ENCODE measurements at regions not wholly inside any gene's neighbourhood (a gene's known extent, or its start where the extent isn't known, plus 50 kb on each side); places are given as distances from the start of the nearest gene placed in this dataset.

- TF ChIP-seq EZH2phosphoT487 (IDR thresholded peaks at IDR 0.05; ENCODE audit: borderline replicate concordance) (no peak), CTCF (conservative IDR thresholded peaks at IDR 0.05; ENCODE audit: low read length) (no peak)
These were observed 107.3 kb upstream of the PTPRG start for GRCh38 chr3:61454006-61454585.
